Mammary epithelial cell (primary cell): ENCODE measurements at regions not wholly inside any gene's neighbourhood (a gene's known extent, or its start where the extent isn't known, plus 50 kb on each side); places are given as distances from the start of the nearest gene placed in this dataset.

Experiments used
- EZH2 ChIP-seq: IDR thresholded peaks from 2 replicates; pipeline ENCODE4 v1.6.1; 2012; ENCODE audit warnings: low read length, inconsistent platforms, borderline replicate concordance
- TF ChIP-seq, protein P1 (sequence below), 2 donors: IDR thresholded peaks in 1 of 2; conservative IDR thresholded peaks in 1 of 2; 2 replicates each; pipeline ENCODE4 v1.5.1; 2011 to 2012; ENCODE audit warnings: inconsistent platforms in 2 of 2, low read length in 2 of 2, mild to moderate bottlenecking in 2 of 2, control low read depth in 1 of 2, low read depth in 1 of 2; ENCODE audit not compliant: insufficient read depth in 1 of 2; ENCODE audit errors: extremely low read depth in 1 of 2

DNA sequence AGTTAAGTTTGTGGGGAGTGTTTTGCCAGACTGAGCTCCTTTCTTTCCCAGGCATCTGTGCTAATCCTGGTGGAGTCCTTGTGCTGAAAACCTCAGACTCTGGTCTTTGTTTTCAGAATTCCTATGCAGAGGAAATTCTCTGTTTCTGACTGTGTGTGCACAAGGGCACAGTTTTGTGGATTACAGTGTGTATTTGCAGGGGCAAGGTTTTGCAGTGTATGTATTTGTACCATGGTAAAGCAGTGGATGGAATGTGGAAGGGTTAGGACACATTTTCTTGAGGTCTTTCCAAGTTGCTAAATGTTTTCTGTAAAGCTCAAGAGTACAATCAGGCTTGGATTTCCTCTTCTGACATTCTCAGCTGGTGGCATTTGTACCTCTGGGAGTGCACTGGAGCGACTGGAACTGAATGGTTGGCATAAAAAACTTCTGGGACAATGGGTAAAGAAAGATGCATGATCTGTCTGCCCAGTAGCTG is 139.5 kb upstream of the RND3 start:
- TF ChIP-seq, protein P1, sequence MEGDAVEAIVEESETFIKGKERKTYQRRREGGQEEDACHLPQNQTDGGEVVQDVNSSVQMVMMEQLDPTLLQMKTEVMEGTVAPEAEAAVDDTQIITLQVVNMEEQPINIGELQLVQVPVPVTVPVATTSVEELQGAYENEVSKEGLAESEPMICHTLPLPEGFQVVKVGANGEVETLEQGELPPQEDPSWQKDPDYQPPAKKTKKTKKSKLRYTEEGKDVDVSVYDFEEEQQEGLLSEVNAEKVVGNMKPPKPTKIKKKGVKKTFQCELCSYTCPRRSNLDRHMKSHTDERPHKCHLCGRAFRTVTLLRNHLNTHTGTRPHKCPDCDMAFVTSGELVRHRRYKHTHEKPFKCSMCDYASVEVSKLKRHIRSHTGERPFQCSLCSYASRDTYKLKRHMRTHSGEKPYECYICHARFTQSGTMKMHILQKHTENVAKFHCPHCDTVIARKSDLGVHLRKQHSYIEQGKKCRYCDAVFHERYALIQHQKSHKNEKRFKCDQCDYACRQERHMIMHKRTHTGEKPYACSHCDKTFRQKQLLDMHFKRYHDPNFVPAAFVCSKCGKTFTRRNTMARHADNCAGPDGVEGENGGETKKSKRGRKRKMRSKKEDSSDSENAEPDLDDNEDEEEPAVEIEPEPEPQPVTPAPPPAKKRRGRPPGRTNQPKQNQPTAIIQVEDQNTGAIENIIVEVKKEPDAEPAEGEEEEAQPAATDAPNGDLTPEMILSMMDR (conservative IDR thresholded peaks at IDR 0.05 in 1 of 2, IDR thresholded peaks at IDR 0.05 in 1 of 2; ENCODE audit: extremely low read depth in 1 of 2, insufficient read depth in 1 of 2, low read depth in 1 of 2, low read length in 2 of 2): no peak
- no peak for TF ChIP-seq EZH2
